ENCODE measurements at regions not wholly inside any gene's neighbourhood (a gene's known extent, or its start where the extent isn't known, plus 50 kb on each side); places are given as distances from the start of the nearest gene placed in this dataset.
"Not testable (repeated sequence)": the region's sequence is repeated elsewhere in the genome, so short reads cannot be mapped to it uniquely, and the experiment has no call there.

- no peak for TF ChIP-seq CTCF (IDR thresholded peaks at IDR 0.05; ENCODE audit: extremely low read depth, missing control alignments)
- DNase-seq (ENCODE audit: low spot score): no peak
Measured at GRCh38 chr3:80331494-80332170, 563.8 kb upstream of the ROBO1 start.

GRCh38 chr3:80314541-80314940 lies 546.7 kb upstream of the ROBO1 start:
- DNase-seq (ENCODE audit: low spot score): not testable (repeated sequence)

GRCh38 chr3:80308637-80309036 lies 540.8 kb upstream of the ROBO1 start:
- TF ChIP-seq CTCF (IDR thresholded peaks at IDR 0.05; ENCODE audit: extremely low read depth, missing control alignments): no peak
- no peak for DNase-seq (ENCODE audit: low spot score)

GRCh38 chr3:80307844-80308243 lies 540.0 kb upstream of the ROBO1 start:
- DNase-seq (ENCODE audit: low spot score): no peak
- TF ChIP-seq CTCF (IDR thresholded peaks at IDR 0.05; ENCODE audit: extremely low read depth, missing control alignments): no peak

GRCh38 chr3:80297720-80298119 lies 529.9 kb upstream of the ROBO1 start:
- no peak for DNase-seq (ENCODE audit: low spot score)
- TF ChIP-seq CTCF (IDR thresholded peaks at IDR 0.05; ENCODE audit: extremely low read depth, missing control alignments): no peak

GRCh38 chr3:80285388-80285787 lies 517.6 kb upstream of the ROBO1 start:
- TF ChIP-seq CTCF (IDR thresholded peaks at IDR 0.05; ENCODE audit: extremely low read depth, missing control alignments): no peak
- no peak for DNase-seq (ENCODE audit: low spot score)

GRCh38 chr3:80283783-80284182 lies 516.0 kb upstream of the ROBO1 start:
- DNase-seq (ENCODE audit: low spot score): no peak
- no peak for TF ChIP-seq CTCF (IDR thresholded peaks at IDR 0.05; ENCODE audit: extremely low read depth, missing control alignments)

GRCh38 chr3:80278056-80278455 lies 510.3 kb upstream of the ROBO1 start:
- DNase-seq (ENCODE audit: low spot score): no peak
- no peak for TF ChIP-seq CTCF (IDR thresholded peaks at IDR 0.05; ENCODE audit: extremely low read depth, missing control alignments)

All from GM20000 (cell line).